Aorta (tissue), 5 donors: ENCODE measurements at regions not wholly inside any gene's neighbourhood (a gene's known extent, or its start where the extent isn't known, plus 50 kb on each side); places are given as distances from the start of the nearest gene placed in this dataset.

Experiments used
- ATAC-seq: fragments of 200-7000 bp; cut with Tn5 transposase; one replicate; pipeline ENCODE4 v1.9.1; 2022; ENCODE audit warnings: moderate library complexity; ENCODE audit not compliant: low FRiP score
- DNase-seq, 2 donors: peaks; one replicate each; pipeline ENCODE4 v3.0.0-alpha.2; 2020
- H3K27ac ChIP-seq, 2 donors: one replicate each; pipeline ENCODE4 v1.5.1; 2013; ENCODE audit warnings: low read length in 2 of 2, mild to moderate bottlenecking in 2 of 2, moderate library complexity in 2 of 2, control low read depth in 1 of 2, inconsistent platforms in 1 of 2, low read depth in 1 of 2
- H3K27me3 ChIP-seq, 2 donors: one replicate each; pipeline ENCODE4 v1.6.1; 2013; ENCODE audit warnings: control low read depth in 1 of 2, low read length in 1 of 2, mild to moderate bottlenecking in 1 of 2, moderate library complexity in 1 of 2; ENCODE audit not compliant: insufficient read depth in 2 of 2, control insufficient read depth in 1 of 2
- H3K36me3 ChIP-seq, 2 donors: one replicate each; pipeline ENCODE4 v1.6.1; 2013; ENCODE audit warnings: control low read depth in 1 of 2, low read length in 1 of 2, mild to moderate bottlenecking in 1 of 2; ENCODE audit not compliant: insufficient read depth in 2 of 2, control insufficient read depth in 1 of 2
- H3K4me1 ChIP-seq, 2 donors: one replicate each; pipeline ENCODE4 v1.6.1; 2013; ENCODE audit warnings: low read length in 2 of 2, control low read depth in 1 of 2, mild to moderate bottlenecking in 1 of 2, moderate library complexity in 1 of 2; ENCODE audit not compliant: insufficient read depth in 2 of 2, control insufficient read depth in 1 of 2
- H3K4me3 ChIP-seq, 2 donors: one replicate each; pipeline ENCODE4 v1.5.1; 2013; ENCODE audit warnings: low read length in 2 of 2, control low read depth in 1 of 2, mild to moderate bottlenecking in 1 of 2
- H3K9me3 ChIP-seq: one replicate; pipeline ENCODE4 v1.6.1; 2013; ENCODE audit warnings: mild to moderate bottlenecking, low read length; ENCODE audit not compliant: control insufficient read depth
- WGBS, 2 donors: extraction: QIAGEN DNeasy Blood & Tissue Kit; methylation state at CpG; one replicate each; pipeline ENCODE4 v1.1.7; 2013; 5-methylcytosine and 5-hydroxymethylcytosine counted together
- intact Hi-C, 2 donors: fragments of 100-400 bp; cut with DNase I; formaldehyde crosslinking; loops; one replicate each; pipeline versions ENCODE4 v1.14.2 to v1.15.0; 2022
- donor health status: healthy with polysubstance abuse.
- donor health status: Bipolar disorder and iron deficiency.
- donor health status: DM: no; HTN: no; CAD: no.
- donor health status: DM: no; HTN: no; CAD: no.
- donor health status: DM: yes; HTN: yes; CAD: no.

GRCh38 chr2:237251986-237252385 is 162.0 kb downstream of the COL6A3 start:
- ATAC-seq (no peak), DNase-seq (no peak)
- Histone ChIP-seq H3K36me3 (no peaks in the 10 kb centered on the region), H3K27me3 (no peaks in the 10 kb centered on the region), H3K9me3 (no peaks in the 10 kb centered on the region), H3K4me3 (no peak overlapping the region), H3K27ac (no peak overlapping the region), H3K4me1 (peaks cover 0 to 1% of the 10 kb centered on the region in 2 donors)
- intact Hi-C loops = no loop called here
- WGBS, 2 donors = 85 to 90% methylated on average over 2 of the region's 2 CpGs

GRCh38 chr2:237253046-237253702 is 160.8 kb downstream of the COL6A3 start:
- H3K36me3 ChIP-seq = no peaks in the 10 kb centered on the region
- WGBS, 2 donors = 94 to 97% methylated on average over 6 of the region's 6 CpGs
- intact Hi-C loops = no loop called here
- no peak overlapping the region for H3K27ac ChIP-seq
- no peaks in the 10 kb centered on the region for H3K9me3 ChIP-seq
- no peak overlapping the region for H3K4me3 ChIP-seq
- no peaks in the 10 kb centered on the region for H3K27me3 ChIP-seq
- no peak for ATAC-seq
- no peak for DNase-seq
- H3K4me1 ChIP-seq = peaks cover 0 to 4% of the 10 kb centered on the region in 2 donors

GRCh38 chr2:237254369-237254861 is 159.5 kb downstream of the COL6A3 start:
- Histone ChIP-seq H3K4me1 (peaks cover 0 to 4% of the 10 kb centered on the region in 2 donors), H3K27me3 (no peaks in the 10 kb centered on the region), H3K9me3 (no peaks in the 10 kb centered on the region), H3K4me3 (no peak overlapping the region), H3K27ac (no peak overlapping the region), H3K36me3 (no peaks in the 10 kb centered on the region)
- 50 to 60% methylated on average over 2 of the region's 2 CpGs for WGBS, 2 donors
- ATAC-seq (no peak), DNase-seq (no peak)
- intact Hi-C loops = no loop called here

GRCh38 chr2:237254911-237255578 is 158.9 kb downstream of the COL6A3 start:
- Histone ChIP-seq H3K36me3 (no peaks in the 10 kb centered on the region), H3K4me1 (peaks cover 0 to 4% of the 10 kb centered on the region in 2 donors), H3K9me3 (no peaks in the 10 kb centered on the region), H3K27me3 (no peaks in the 10 kb centered on the region), H3K4me3 (no peak overlapping the region), H3K27ac (no peak overlapping the region)
- WGBS, 2 donors = 92 to 93% methylated on average over 2 of the region's 2 CpGs
- DNase-seq = no peak
- intact Hi-C loops = loop anchor here in 1 of 2 donors (5.0 kb wide), 1 partner anchor 128 kb away; no protein-coding TSS in a partner anchor
- no peak for ATAC-seq

GRCh38 chr2:237256887-237257286 is 157.1 kb downstream of the COL6A3 start:
- Histone ChIP-seq H3K27ac (peak overlapping the region in 1 of 2 donors; percentile 41), H3K4me1 (peaks cover 0 to 4% of the 10 kb centered on the region in 2 donors), H3K9me3 (no peaks in the 10 kb centered on the region), H3K36me3 (no peaks in the 10 kb centered on the region), H3K27me3 (no peaks in the 10 kb centered on the region), H3K4me3 (no peak overlapping the region)
- 23 to 26% methylated on average over 4 of the region's 4 CpGs for WGBS, 2 donors
- intact Hi-C loops = loop anchor here in 1 of 2 donors (5.0 kb wide), 1 partner anchor 130 kb away; no protein-coding TSS in a partner anchor
- ATAC-seq = peak; percentile 81
- DNase-seq = peak in 1 of 2 donors; percentile 79

- peak in 1 of 2 donors; percentile 73 for DNase-seq
- H3K4me1 ChIP-seq = peaks cover 0 to 4% of the 10 kb centered on the region in 2 donors
- no peaks in the 10 kb centered on the region for H3K27me3 ChIP-seq
- intact Hi-C loops = loop anchor here in 1 of 2 donors (5.0 kb wide), 1 partner anchor 130 kb away; no protein-coding TSS in a partner anchor
- no peaks in the 10 kb centered on the region for H3K36me3 ChIP-seq
- peak overlapping the region in 1 of 2 donors; percentile 33 for H3K27ac ChIP-seq
- H3K4me3 ChIP-seq = no peak overlapping the region
- ATAC-seq = peak; percentile 76
- no peaks in the 10 kb centered on the region for H3K9me3 ChIP-seq
- 56 to 62% methylated on average over 10 of the region's 10 CpGs for WGBS, 2 donors
Measured at GRCh38 chr2:237257471-237257951, 156.5 kb downstream of the COL6A3 start.

- ATAC-seq (no peak), DNase-seq (no peak)
- 87 to 90% methylated on average over 7 of the region's 7 CpGs for WGBS, 2 donors
- peaks cover 0 to 4% of the 10 kb centered on the region in 2 donors for H3K4me1 ChIP-seq
- H3K36me3 ChIP-seq = no peaks in the 10 kb centered on the region
- no peak overlapping the region for H3K4me3 ChIP-seq
- no peaks in the 10 kb centered on the region for H3K9me3 ChIP-seq
- H3K27me3 ChIP-seq = no peaks in the 10 kb centered on the region
- H3K27ac ChIP-seq = no peak overlapping the region
- intact Hi-C loops = loop anchor here in 1 of 2 donors (5.0 kb wide), 1 partner anchor 131 kb away; no protein-coding TSS in a partner anchor
Measured at GRCh38 chr2:237258116-237258515, 155.8 kb downstream of the COL6A3 start.

GRCh38 chr2:237258615-237259014 is 155.3 kb downstream of the COL6A3 start:
- Histone ChIP-seq H3K4me1 (peaks cover 0 to 4% of the 10 kb centered on the region in 2 donors), H3K9me3 (no peaks in the 10 kb centered on the region), H3K4me3 (no peak overlapping the region), H3K36me3 (no peaks in the 10 kb centered on the region), H3K27me3 (no peaks in the 10 kb centered on the region), H3K27ac (no peak overlapping the region)
- ATAC-seq (no peak), DNase-seq (no peak)
- intact Hi-C loops = loop anchor here in 1 of 2 donors (5.0 kb wide), 1 partner anchor 131 kb away; no protein-coding TSS in a partner anchor
- 91 to 92% methylated on average over 4 of the region's 4 CpGs for WGBS, 2 donors
